Activated T-helper 1 cell treated with anti-CD3 and anti-CD28 coated beads, Interleukin-12 subunit alpha, Interleukin-12 subunit beta, Interleukin-2, Interleukin-4 antibody, amounts not matched to agents 30 ng/mL and 10 ng/mL and 1 ng/mL, durations not matched to agents 14 hours and 24 hours and 36 hours (primary cell): ENCODE measurements at regions not wholly inside any gene's neighbourhood (a gene's known extent, or its start where the extent isn't known, plus 50 kb on each side); places are given as distances from the start of the nearest gene placed in this dataset.

Source experiments
- DNase-seq: peaks from one replicate; pipeline ENCODE4 v3.0.0; 2021; ENCODE audit warnings: low spot score
- H3K27ac Mint-ChIP-seq: one replicate; pipeline ENCODE4 v1.8.0; 2021; ENCODE audit warnings: mild to moderate bottlenecking, mixed read lengths
- H3K27me3 Mint-ChIP-seq: one replicate; pipeline ENCODE4 v1.8.0; 2022; ENCODE audit warnings: mild to moderate bottlenecking, moderate library complexity, mixed read lengths; ENCODE audit not compliant: insufficient read depth
- H3K36me3 Mint-ChIP-seq: one replicate; pipeline ENCODE4 v1.8.0; 2021; ENCODE audit warnings: low read depth, mixed read lengths
- H3K4me1 Mint-ChIP-seq: one replicate; pipeline ENCODE4 v1.8.0; 2021; ENCODE audit warnings: low read depth, mixed read lengths
- H3K4me3 Mint-ChIP-seq: one replicate; pipeline ENCODE4 v1.8.0; 2021; ENCODE audit warnings: mild to moderate bottlenecking, moderate library complexity, mixed read lengths
- H3K9me3 Mint-ChIP-seq: one replicate; pipeline ENCODE4 v1.8.0; 2021; ENCODE audit warnings: mixed read lengths
- intact Hi-C: fragments of 100-400 bp; cut with micrococcal nuclease; formaldehyde crosslinking; loops from one replicate; pipeline ENCODE4 v1.15.1; 2024

- intact Hi-C loops, result no loop called here
- H3K4me1 Mint-ChIP-seq, result no peaks in the 10 kb centered on the region
Observed at GRCh38 chr11:39174965-39175364, 2284.5 kb downstream of the LRRC4C start.

GRCh38 chr11:39174196-39174595 is 2285.3 kb downstream of the LRRC4C start:
- no peak for DNase-seq
- intact Hi-C loops, result no loop called here

More at GRCh38 chr11:39174965-39175364, 2284.5 kb downstream of the LRRC4C start:
- Mint-ChIP-seq H3K27ac (no peak overlapping the region), H3K9me3 (peaks cover 5% of the 10 kb centered on the region), H3K27me3 (no peaks in the 10 kb centered on the region), H3K4me3 (no peak overlapping the region), H3K36me3 (no peaks in the 10 kb centered on the region)
- no peak for DNase-seq

DNA sequence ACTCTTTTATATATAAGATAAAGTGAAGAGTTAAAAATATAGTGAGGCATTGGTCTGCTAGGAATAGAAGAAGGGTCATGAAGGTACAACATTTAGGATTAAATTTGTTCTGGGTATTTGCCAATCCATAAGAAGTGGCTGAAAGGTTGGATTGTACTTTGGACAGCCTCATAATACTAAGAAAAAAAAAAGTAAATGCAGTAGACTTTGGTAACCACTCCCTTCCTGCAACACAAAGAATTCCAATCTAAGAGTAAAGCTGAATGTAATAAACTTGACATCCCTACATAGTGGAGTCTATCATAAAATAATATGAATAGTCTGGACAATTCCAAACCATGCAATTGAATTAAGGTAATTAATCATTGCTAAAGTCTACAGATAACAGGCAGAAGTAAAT is 2294.4 kb downstream of the LRRC4C start:
- DNase-seq, result no peak
- no peak overlapping the region for H3K27ac Mint-ChIP-seq
- H3K4me3 Mint-ChIP-seq, result no peak overlapping the region
- no peaks in the 10 kb centered on the region for H3K9me3 Mint-ChIP-seq
- no peaks in the 10 kb centered on the region for H3K36me3 Mint-ChIP-seq
- intact Hi-C loops, result no loop called here
- H3K27me3 Mint-ChIP-seq, result no peaks in the 10 kb centered on the region
- no peaks in the 10 kb centered on the region for H3K4me1 Mint-ChIP-seq

More at GRCh38 chr11:39174196-39174595, 2285.3 kb downstream of the LRRC4C start:
- H3K36me3 Mint-ChIP-seq, result no peaks in the 10 kb centered on the region
- no peaks in the 10 kb centered on the region for H3K4me1 Mint-ChIP-seq
- H3K27me3 Mint-ChIP-seq, result no peaks in the 10 kb centered on the region
- H3K4me3 Mint-ChIP-seq, result no peak overlapping the region
- H3K9me3 Mint-ChIP-seq, result peaks cover 5% of the 10 kb centered on the region
- no peak overlapping the region for H3K27ac Mint-ChIP-seq

DNA sequence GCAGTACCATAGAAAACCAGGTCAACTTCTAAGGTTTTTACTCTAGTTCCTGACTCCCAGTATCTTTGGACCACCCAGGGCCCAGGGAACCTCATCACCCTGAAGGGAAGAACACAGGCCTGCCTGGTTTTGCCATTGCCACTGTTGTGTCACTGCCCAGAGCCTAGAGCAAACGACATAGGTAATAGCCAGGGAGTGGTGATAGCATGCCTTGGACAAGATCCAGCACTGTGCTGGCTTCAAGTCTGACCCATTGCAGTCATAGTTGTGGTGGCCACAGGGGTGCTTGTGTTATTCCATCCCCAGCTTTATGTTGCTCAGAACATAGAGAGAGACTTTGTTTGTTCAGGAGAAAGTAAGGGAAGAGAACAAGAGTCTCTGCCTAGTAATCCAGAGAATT is 2310.2 kb downstream of the LRRC4C start:
- H3K36me3 Mint-ChIP-seq, result no peaks in the 10 kb centered on the region
- H3K9me3 Mint-ChIP-seq, result peaks cover 29% of the 10 kb centered on the region
- no peak overlapping the region for H3K4me3 Mint-ChIP-seq
- DNase-seq, result no peak
- H3K4me1 Mint-ChIP-seq, result no peaks in the 10 kb centered on the region
- H3K27me3 Mint-ChIP-seq, result no peaks in the 10 kb centered on the region
- intact Hi-C loops, result no loop called here
- no peak overlapping the region for H3K27ac Mint-ChIP-seq

DNA sequence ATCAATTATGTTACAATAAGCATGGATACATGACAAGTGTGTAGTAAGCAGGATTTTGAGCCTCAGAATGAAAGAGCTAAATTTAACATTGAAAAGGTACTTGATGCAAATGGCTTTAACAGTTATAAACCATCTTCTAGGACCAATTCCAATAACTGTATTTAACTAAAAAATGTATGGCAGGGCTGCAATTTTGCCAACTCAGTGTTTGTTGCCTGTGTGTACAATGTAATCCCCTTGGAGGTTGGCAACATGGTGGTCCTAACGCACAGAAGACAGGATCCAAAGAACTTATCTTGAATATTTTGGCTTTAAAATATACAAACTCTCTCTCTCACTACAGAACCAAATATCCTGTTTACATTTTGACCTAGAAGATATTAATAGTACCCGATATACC is 2314.1 kb downstream of the LRRC4C start:
- H3K4me1 Mint-ChIP-seq, result no peaks in the 10 kb centered on the region
- DNase-seq, result no peak
- intact Hi-C loops, result no loop called here
- H3K4me3 Mint-ChIP-seq, result no peak overlapping the region
- no peak overlapping the region for H3K27ac Mint-ChIP-seq
- no peaks in the 10 kb centered on the region for H3K27me3 Mint-ChIP-seq
- no peaks in the 10 kb centered on the region for H3K36me3 Mint-ChIP-seq
- peaks cover 14% of the 10 kb centered on the region for H3K9me3 Mint-ChIP-seq

DNA sequence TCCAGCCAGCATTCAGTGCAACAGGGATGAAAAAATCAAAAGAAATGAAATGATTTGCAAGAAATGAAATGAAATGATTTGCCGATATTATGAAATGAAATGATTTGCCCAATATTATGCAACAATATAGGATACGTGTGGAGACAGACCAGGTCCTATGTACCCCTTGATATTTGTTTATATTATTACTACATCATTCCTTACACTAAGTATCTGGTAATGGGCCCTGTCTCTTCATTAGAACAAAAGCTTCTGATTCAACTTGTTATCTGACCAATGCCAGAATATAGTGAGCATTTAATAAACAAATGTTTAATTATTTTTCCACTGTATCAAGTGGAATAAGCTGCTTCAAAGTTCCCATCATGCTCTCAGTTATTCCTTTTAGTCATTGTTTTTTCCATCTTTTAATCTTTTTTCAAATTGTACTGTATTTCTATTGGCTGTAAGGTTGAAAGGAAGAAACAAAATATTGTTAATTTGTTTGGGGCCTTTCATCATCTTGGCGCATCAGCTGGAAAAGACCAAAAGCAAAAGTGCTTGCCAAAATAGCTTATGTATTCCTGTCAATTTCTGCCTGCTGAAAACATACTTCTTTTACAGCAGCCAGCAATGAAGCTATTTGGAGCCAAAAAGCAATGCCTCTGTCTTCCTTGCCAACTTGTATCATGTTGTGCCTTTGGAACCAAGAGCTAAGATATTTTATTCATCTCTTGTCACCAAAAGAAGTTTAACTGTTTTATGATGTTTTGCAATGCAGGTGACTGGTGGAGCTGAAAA is 2314.9 kb downstream of the LRRC4C start:
- Mint-ChIP-seq H3K4me3 (no peak overlapping the region), H3K9me3 (peaks cover 9% of the 10 kb centered on the region), H3K36me3 (no peaks in the 10 kb centered on the region), H3K4me1 (no peaks in the 10 kb centered on the region), H3K27ac (no peak overlapping the region), H3K27me3 (no peaks in the 10 kb centered on the region)
- no peak for DNase-seq
- intact Hi-C loops, result no loop called here

DNA sequence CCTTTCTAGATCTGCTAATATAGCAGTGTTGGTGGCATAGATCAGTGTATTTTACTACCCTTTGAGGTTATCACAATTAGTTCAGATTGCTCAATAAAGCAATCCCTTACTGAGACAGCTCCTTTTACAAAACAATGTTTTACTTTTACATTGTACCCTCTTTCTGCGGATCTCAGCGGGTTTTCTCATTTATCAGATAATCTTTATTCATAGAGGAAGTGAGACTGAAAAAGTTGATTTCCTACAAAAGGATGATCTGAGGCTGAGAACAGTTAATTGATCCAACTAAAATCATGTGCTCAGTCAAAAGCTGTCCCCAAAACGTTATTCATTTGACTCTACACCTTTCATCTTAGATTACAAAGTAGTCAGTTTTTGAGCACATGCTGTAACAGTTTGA is 2319.9 kb downstream of the LRRC4C start:
- Mint-ChIP-seq H3K4me1 (no peaks in the 10 kb centered on the region), H3K9me3 (peaks cover 17% of the 10 kb centered on the region), H3K4me3 (no peak overlapping the region), H3K27me3 (no peaks in the 10 kb centered on the region), H3K36me3 (no peaks in the 10 kb centered on the region), H3K27ac (no peak overlapping the region)
- DNase-seq, result no peak
- intact Hi-C loops, result no loop called here

DNA sequence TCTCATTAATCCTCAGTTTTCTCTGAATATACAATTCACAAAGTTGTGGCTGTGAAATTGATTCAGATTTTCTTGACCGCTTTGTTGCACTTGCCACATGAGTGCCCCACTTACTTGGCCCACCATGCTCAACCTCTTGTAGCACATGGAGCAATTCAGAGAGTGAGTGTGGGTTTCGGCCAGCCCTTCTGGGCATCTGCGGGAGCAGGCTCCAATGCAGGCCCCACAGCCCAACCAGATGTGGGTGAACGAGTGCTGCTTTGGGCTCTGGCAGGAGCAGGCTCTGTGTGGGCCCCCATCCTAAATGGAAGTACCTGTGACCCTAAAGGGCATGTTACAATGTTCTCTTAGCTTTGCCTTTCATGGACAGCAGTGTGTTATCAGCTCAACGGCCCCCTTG is 2338.6 kb downstream of the LRRC4C start:
- no peaks in the 10 kb centered on the region for H3K4me1 Mint-ChIP-seq

DNA sequence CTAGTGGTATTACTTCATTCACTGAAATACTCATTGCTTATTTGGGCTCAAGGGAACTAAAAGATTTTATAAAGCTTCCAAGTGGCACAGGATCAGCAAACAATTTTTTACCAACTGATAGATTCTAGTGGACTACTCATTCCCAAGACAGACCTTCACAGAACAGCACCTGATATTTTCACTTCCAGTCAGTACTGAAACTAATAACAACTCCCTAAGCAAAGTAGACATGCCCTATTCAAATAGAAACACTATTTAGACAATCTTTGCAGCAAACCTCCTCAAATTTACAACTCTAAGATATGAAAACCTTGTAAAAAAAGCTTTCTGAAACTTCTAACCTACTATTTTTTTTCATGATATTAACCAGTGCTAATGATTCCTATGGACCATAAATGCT is 2345.8 kb downstream of the LRRC4C start:
- intact Hi-C loops, result no loop called here
- Mint-ChIP-seq H3K27ac (no peak overlapping the region), H3K36me3 (no peaks in the 10 kb centered on the region), H3K4me1 (no peaks in the 10 kb centered on the region), H3K27me3 (no peaks in the 10 kb centered on the region), H3K4me3 (no peak overlapping the region), H3K9me3 (peaks cover 8% of the 10 kb centered on the region)
- DNase-seq, result no peak

More for the DNA sequence above, 2338.6 kb downstream of the LRRC4C start:
- Mint-ChIP-seq H3K27ac (no peak overlapping the region), H3K4me3 (no peak overlapping the region), H3K9me3 (peaks cover 4% of the 10 kb centered on the region), H3K36me3 (no peaks in the 10 kb centered on the region), H3K27me3 (no peaks in the 10 kb centered on the region)
- intact Hi-C loops, result no loop called here
- DNase-seq, result no peak

DNA sequence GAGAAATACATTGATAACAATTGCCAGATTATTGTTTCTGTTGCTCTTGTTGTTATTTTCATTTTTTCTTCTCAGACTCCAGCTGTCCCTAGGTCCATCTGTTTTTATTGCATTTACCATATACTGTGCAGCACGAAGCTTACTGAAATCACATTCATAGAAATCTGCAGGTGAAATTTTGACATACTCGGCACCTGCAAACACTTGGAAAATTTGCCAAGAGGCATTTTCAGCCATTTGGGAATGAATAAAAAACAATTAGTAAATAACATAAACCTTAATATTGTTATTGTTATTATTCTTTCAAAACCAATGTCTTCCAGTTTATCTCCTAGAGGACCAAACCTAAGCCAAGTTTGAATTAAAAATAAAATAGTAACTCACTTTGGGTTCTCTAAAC is 2357.2 kb downstream of the LRRC4C start:
- Mint-ChIP-seq H3K4me3 (no peak overlapping the region), H3K4me1 (no peaks in the 10 kb centered on the region), H3K27ac (no peak overlapping the region), H3K27me3 (no peaks in the 10 kb centered on the region), H3K9me3 (peaks cover 30% of the 10 kb centered on the region), H3K36me3 (no peaks in the 10 kb centered on the region)
- intact Hi-C loops, result no loop called here
- DNase-seq, result no peak

GRCh38 chr11:39078465-39078864 is 2381.0 kb downstream of the LRRC4C start:
- H3K4me3 Mint-ChIP-seq, result no peak overlapping the region
- H3K9me3 Mint-ChIP-seq, result peaks cover 28% of the 10 kb centered on the region
- H3K4me1 Mint-ChIP-seq, result no peaks in the 10 kb centered on the region
- no peak for DNase-seq
- intact Hi-C loops, result no loop called here
- no peaks in the 10 kb centered on the region for H3K36me3 Mint-ChIP-seq
- H3K27ac Mint-ChIP-seq, result no peak overlapping the region
- no peaks in the 10 kb centered on the region for H3K27me3 Mint-ChIP-seq

DNA sequence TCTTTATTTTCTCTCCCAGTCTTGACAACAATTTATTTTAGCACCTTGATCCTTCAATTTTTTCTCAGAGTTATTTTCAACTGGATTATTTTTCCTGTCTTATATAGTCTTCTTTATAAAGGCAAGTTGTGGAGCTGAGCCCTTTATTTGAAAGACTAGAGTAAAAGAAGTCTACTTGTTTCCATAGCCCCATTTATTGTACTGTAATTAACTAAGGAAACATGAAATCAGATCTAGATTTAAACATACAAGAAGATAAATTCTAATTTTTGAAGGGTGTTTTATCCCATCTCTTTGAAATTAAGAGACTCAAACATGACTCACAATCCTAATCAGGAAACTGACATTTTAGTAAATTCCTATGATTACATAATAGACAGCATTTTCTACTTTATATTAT is 2421.8 kb downstream of the LRRC4C start:
- intact Hi-C loops, result no loop called here
- no peaks in the 10 kb centered on the region for H3K27me3 Mint-ChIP-seq
- no peak overlapping the region for H3K27ac Mint-ChIP-seq
- DNase-seq, result no peak
- no peaks in the 10 kb centered on the region for H3K4me1 Mint-ChIP-seq
- no peak overlapping the region for H3K4me3 Mint-ChIP-seq
- H3K9me3 Mint-ChIP-seq, result peaks cover 8% of the 10 kb centered on the region
- no peaks in the 10 kb centered on the region for H3K36me3 Mint-ChIP-seq

DNA sequence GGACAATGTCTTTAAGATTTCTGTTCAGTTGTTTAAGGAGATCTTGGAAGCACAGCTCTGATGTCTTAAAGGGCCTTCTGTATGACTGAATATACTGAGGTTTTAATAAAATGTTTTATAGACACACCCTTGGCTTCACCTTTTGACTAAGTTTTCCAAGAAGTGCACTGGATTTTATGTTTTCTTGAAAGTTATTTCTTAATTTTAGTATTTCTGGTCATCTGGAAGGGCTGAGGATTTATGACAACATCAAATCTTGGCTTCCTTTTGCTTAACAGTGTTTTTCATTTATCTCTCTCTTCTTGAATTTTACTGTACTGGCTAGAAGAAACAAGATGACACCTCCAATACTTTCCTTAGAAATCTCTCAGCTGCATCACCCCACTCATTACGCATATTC is 2423.4 kb downstream of the LRRC4C start:
- H3K27me3 Mint-ChIP-seq, result no peaks in the 10 kb centered on the region
- no peak overlapping the region for H3K4me3 Mint-ChIP-seq
- H3K27ac Mint-ChIP-seq, result no peak overlapping the region
- H3K4me1 Mint-ChIP-seq, result no peaks in the 10 kb centered on the region
- intact Hi-C loops, result no loop called here
- no peak for DNase-seq
- H3K9me3 Mint-ChIP-seq, result peaks cover 8% of the 10 kb centered on the region
- no peaks in the 10 kb centered on the region for H3K36me3 Mint-ChIP-seq

DNA sequence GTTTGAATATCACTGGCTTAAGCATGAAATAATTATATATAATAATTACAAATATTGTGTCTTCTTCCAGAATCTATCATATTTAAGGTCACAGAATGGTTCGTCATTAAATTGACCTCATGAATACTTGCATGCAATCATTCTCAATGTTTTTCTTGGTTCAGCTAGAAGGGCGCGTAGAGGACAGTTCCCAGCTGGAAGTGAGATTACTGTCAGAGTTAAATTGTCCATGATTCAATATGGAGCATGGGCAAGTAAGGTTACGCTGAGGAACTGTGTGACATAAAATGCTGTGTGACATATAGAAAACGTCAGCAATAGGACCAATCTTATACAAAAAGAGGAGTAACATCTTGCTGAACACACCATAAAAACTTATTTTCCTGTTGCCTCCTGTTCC is 2423.5 kb upstream of the RAG2 start:
- Mint-ChIP-seq H3K36me3 (no peaks in the 10 kb centered on the region), H3K4me1 (no peaks in the 10 kb centered on the region)

More for the DNA sequence above, 2423.5 kb upstream of the RAG2 start:
- no peak overlapping the region for H3K27ac Mint-ChIP-seq
- DNase-seq, result no peak
- no peaks in the 10 kb centered on the region for H3K27me3 Mint-ChIP-seq
- intact Hi-C loops, result no loop called here
- peaks cover 5% of the 10 kb centered on the region for H3K9me3 Mint-ChIP-seq
- no peak overlapping the region for H3K4me3 Mint-ChIP-seq
